ENCODE measurements at regions not wholly inside any gene's neighbourhood (a gene's known extent, or its start where the extent isn't known, plus 50 kb on each side); places are given as distances from the start of the nearest gene placed in this dataset.

DNA sequence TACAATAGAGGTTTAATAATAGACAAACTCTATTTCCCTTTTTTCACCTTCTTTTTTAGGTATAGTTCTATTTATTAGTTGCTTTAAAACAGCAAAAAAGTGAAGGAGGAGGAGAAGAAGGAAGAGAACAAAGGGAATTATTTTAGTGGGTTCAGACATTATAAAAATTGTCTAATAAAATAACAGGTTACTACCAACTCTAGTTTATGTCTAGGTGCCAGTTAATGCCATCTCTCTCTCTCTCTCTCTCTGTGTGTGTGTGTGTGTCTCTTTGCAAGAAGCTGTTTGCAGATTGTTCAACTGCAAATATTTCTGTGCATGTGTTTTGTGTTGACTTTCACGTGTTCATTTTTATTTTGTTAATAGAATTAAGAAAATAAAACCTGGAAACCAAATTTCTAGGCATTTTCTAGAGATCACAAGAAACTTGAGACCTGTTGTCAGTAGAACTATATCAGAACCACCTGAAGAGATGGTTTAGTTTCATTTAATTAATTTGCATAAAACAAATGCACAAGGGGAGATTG, 313.5 kb upstream of the SGK1 start:
- no peak for DNase-seq
- no peak overlapping the region for H3K4me3 Mint-ChIP-seq
- H3K9me3 Mint-ChIP-seq, result no peaks in the 10 kb centered on the region
- peaks cover 28% of the 10 kb centered on the region for H3K4me1 Mint-ChIP-seq (ENCODE audit: low read depth)
- intact Hi-C loops (cut with micrococcal nuclease), result loop anchor here (10.0 kb wide), 1 partner anchor 257 kb away; no protein-coding TSS in a partner anchor
- CTCF ChIA-PET, result interaction anchor here (1.5 kb wide), 1 partner anchor 10 kb away, joined by 5 read pairs; no protein-coding TSS in a partner anchor
- no peaks in the 10 kb centered on the region for H3K36me3 Mint-ChIP-seq
- no peak overlapping the region for H3K27ac Mint-ChIP-seq
- no peaks in the 10 kb centered on the region for H3K27me3 Mint-ChIP-seq
- POLR2A ChIA-PET, result no interaction called here

DNA sequence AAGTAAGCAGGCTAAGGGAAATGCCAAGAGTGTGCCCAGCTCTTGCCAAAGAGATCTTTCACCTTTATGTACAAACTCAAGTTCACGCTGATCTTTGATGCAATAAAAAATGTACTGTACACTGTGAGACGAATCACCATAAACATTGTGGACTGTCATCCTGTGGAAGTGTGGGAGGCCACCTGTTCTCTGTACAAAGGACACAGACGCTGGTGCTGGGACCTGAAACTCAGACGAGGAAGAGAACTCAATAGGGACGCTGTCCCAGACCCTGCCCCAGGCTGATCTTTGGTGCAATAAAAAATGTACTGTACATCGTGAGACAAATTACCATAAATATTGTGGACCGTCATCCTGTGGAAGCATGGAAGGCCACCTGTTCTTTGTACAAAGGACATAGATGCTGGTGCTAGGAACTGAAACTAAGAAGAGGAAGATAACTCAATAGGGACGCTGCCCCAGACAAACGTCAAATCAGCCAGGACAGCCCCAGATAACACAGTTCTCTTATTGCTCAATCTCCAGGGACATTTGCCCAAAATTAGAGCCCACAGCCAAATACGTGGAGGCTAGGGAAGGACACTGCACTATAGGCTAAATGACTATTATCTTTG, 312.7 kb upstream of the SGK1 start:
- Mint-ChIP-seq H3K4me3 (no peak overlapping the region), H3K9me3 (no peaks in the 10 kb centered on the region), H3K27ac (no peak overlapping the region), H3K36me3 (no peaks in the 10 kb centered on the region), H3K27me3 (no peaks in the 10 kb centered on the region), H3K4me1 (ENCODE audit: low read depth) (peaks cover 21% of the 10 kb centered on the region)
- CTCF ChIA-PET, result interaction anchor here (0.8 to 1.5 kb wide), 2 partner anchors 10 kb away, joined by 3 to 5 read pairs; no protein-coding TSS in a partner anchor
- intact Hi-C loops (cut with micrococcal nuclease), result loop anchor here (10.0 kb wide), 1 partner anchor 256 kb away; no protein-coding TSS in a partner anchor
- DNase-seq, result no peak
- POLR2A ChIA-PET, result interaction anchor here (1.0 kb wide), 1 partner anchor 9 kb away, joined by 3 read pairs; no protein-coding TSS in a partner anchor

DNA sequence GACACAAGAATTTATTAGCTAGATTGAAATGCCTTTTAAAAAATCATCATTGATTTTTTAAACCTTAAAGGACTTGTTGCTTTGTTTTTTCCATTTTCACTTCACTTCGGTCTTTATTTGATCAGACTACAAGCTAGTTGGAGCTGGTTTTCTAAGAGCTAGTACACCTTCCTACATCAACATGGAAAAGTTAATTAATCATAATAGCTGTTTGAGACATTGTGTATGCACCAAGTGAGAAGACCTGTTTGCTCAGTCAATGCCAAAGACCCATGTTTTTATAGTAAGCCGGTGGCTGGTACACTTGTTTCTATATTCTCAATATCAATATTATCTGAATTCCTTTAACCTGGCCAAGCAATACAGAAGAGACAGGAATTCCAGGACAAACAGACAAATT, 310.2 kb upstream of the SGK1 start:
- POLR2A ChIA-PET, result no interaction called here
- H3K27ac Mint-ChIP-seq, result no peak overlapping the region
- intact Hi-C loops (cut with micrococcal nuclease), result no loop called here
- H3K36me3 Mint-ChIP-seq, result no peaks in the 10 kb centered on the region
- H3K27me3 Mint-ChIP-seq, result no peaks in the 10 kb centered on the region
- CTCF ChIA-PET, result interaction anchor here (0.6 to 2.3 kb wide), 7 partner anchors 9 to 450 kb away, joined by 3 to 21 read pairs (median 3); no protein-coding TSS in a partner anchor
- H3K4me3 Mint-ChIP-seq, result no peak overlapping the region
- DNase-seq, result no peak
- H3K4me1 Mint-ChIP-seq (ENCODE audit: low read depth), result peaks cover 10% of the 10 kb centered on the region
- H3K9me3 Mint-ChIP-seq, result no peaks in the 10 kb centered on the region

DNA sequence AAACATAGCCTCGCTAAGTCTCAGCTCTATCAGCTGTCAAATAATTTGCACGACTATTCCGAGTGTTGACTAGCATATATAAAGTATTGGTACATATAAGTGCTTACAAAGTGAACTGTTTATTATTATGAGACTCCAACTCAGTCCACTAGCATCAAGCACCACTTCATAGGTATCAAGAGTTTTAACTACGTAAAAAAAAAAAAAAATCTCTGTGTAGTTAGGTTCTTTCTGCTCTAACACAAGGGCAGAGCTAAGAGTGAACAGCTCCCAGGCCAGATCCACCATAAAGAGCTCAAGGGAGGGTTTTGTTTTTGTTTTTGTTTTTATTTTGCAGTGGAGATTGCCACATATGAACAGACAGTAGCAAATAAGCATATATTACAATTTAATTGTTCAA, 309.8 kb upstream of the SGK1 start:
- no peak overlapping the region for H3K4me3 Mint-ChIP-seq
- no peaks in the 10 kb centered on the region for H3K9me3 Mint-ChIP-seq
- ChIA-PET CTCF (interaction anchor here (0.6 to 2.3 kb wide), 5 partner anchors 9 to 450 kb away, joined by 3 to 21 read pairs (median 3); no protein-coding TSS in a partner anchor), POLR2A (no interaction called here)
- H3K36me3 Mint-ChIP-seq, result no peaks in the 10 kb centered on the region
- no peak for DNase-seq
- H3K27ac Mint-ChIP-seq, result no peak overlapping the region
- peaks cover 5% of the 10 kb centered on the region for H3K4me1 Mint-ChIP-seq (ENCODE audit: low read depth)
- intact Hi-C loops (cut with micrococcal nuclease), result no loop called here
- H3K27me3 Mint-ChIP-seq, result no peaks in the 10 kb centered on the region

DNA sequence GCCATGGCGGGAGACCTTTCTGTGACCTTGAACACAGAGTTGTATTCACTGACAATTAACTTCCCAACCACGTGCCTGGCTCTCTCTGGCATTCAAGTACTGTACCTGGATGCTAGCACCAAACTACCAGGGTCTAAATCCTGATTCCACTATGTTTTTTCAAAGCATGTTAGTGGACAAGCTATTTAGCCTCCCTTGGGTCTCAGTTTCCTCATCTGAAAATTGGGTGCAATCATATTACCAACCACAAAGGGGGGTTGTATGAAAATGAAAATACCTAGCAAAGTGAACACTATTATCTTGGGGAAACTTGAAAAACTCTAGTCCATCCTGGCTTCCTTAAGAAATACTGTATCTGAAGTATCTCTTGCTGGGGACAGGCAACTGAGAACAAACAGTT, 308.7 kb upstream of the SGK1 start:
- no peaks in the 10 kb centered on the region for H3K9me3 Mint-ChIP-seq
- H3K36me3 Mint-ChIP-seq, result no peaks in the 10 kb centered on the region
- no peak overlapping the region for H3K4me3 Mint-ChIP-seq

DNA sequence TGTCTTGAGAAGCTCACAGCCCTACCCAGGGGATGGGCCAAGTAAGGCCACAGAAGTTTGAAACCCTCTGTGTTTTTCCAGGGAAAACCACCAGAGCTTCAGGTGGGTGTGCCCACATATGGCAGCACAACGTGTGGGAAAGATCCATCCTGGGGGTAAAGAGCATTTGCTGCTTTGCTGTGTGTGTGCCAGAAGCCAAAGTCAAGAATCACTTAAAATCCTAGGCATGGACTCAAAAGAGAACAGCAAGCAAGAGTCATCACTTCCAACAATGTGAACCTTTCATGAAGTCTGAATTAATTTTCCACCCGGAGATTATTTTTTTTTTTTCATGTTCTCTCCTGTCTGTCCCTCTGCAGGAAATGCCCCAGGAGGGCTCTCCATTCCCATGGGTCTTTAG, 308.2 kb upstream of the SGK1 start:
- Mint-ChIP-seq H3K9me3 (no peaks in the 10 kb centered on the region), H3K27ac (no peak overlapping the region), H3K27me3 (no peaks in the 10 kb centered on the region), H3K4me1 (ENCODE audit: low read depth) (peaks cover 9% of the 10 kb centered on the region), H3K36me3 (no peaks in the 10 kb centered on the region), H3K4me3 (no peak overlapping the region)
- CTCF ChIA-PET, result no interaction called here
- intact Hi-C loops (cut with micrococcal nuclease), result no loop called here
- no peak for DNase-seq
- POLR2A ChIA-PET, result no interaction called here

More for the DNA sequence above, 308.7 kb upstream of the SGK1 start:
- no peak for DNase-seq
- ChIA-PET CTCF (no interaction called here), POLR2A (no interaction called here)
- intact Hi-C loops (cut with micrococcal nuclease), result no loop called here
- H3K27me3 Mint-ChIP-seq, result no peaks in the 10 kb centered on the region
- no peak overlapping the region for H3K27ac Mint-ChIP-seq
- peaks cover 9% of the 10 kb centered on the region for H3K4me1 Mint-ChIP-seq (ENCODE audit: low read depth)

DNA sequence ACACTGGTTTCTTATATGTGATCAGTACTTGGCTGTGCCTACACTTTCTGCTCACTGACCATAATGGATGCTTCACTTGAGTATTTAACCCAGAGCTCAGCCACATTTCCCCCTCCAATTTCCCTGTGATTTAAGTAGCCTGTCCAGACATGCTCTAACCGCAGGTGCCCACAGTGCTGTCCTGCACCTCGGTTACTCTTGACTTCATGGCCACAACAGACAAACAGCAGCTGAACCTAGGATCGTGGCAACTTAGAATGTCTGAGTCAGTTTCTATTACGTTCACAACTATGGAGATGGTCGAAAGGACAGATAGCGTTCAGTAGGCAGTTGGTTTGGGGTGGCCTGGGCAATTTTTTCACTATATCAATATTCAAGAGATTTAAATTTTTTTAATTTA, 306.9 kb upstream of the SGK1 start:
- CTCF ChIA-PET, result interaction anchor here (3.7 kb wide), 1 partner anchor 16 kb away, joined by 16 read pairs; no protein-coding TSS in a partner anchor
- POLR2A ChIA-PET, result no interaction called here
- Mint-ChIP-seq H3K9me3 (no peaks in the 10 kb centered on the region), H3K36me3 (no peaks in the 10 kb centered on the region), H3K27me3 (no peaks in the 10 kb centered on the region), H3K27ac (no peak overlapping the region), H3K4me1 (ENCODE audit: low read depth) (peaks cover 9% of the 10 kb centered on the region), H3K4me3 (no peak overlapping the region)
- intact Hi-C loops (cut with micrococcal nuclease), result no loop called here
- DNase-seq, result no peak

DNA sequence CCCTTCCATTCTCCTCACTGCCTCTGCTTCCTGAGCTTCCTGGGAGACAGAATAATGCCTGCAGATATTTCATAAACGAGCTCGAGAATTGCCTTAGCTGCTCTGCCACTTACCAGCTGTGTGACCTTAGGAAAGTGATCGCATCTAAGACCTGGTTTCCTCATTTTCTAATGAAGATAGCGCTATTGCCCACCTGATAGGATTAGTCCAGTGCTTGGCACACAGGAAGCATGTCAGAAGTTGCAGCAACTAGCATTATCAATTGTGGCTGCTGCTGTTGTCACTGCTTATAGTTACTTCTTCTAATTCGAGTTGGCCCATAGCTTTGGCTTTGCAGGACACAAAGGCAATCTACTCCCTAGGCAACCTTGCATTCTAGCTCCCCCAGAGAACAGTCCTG, 305.5 kb upstream of the SGK1 start:
- Mint-ChIP-seq H3K9me3 (no peaks in the 10 kb centered on the region), H3K4me3 (no peak overlapping the region), H3K27ac (no peak overlapping the region), H3K27me3 (no peaks in the 10 kb centered on the region), H3K36me3 (no peaks in the 10 kb centered on the region), H3K4me1 (ENCODE audit: low read depth) (peaks cover 12% of the 10 kb centered on the region)
- no peak for DNase-seq
- POLR2A ChIA-PET, result no interaction called here
- CTCF ChIA-PET, result interaction anchor here (0.6 to 3.7 kb wide), 4 partner anchors 18 to 467 kb away, joined by 3 to 16 read pairs (median 3); no protein-coding TSS in a partner anchor
- intact Hi-C loops (cut with micrococcal nuclease), result no loop called here

DNA sequence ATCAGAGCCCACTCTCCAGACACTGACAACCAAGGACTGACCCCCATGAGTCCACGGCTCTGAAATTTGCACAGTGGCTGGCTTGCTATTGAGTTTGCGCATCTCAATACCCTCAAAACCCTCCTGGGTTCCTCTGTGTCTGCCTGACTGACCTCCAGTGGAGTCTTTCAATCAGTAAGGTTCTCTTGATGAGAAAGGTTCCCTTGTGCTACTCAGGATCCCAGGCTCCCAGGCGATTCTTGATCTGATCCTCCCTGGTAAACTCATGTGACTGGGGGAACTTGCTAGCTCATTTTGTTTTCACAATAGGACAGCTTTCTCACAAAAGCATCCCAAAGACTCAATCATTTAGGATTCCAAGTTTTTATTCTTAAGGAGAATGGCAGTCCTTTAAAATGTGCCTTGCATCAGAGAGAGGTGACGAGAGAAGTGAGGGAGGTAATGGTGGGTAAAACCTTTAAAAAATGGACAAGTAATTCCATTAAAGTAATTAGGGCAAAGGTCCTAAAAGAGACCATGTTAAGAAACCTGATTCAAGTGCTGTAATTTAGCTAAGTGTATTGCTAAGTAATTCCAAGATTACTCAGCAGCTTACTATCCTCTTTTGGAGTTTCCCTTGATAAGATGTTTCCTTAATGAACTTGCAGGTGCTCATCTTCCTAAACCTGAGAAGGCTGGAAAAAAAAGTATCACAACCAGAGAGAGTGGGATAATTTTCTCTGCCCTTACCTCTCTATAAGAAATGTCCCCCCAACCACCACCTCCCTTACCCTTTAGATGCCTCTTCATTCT, 304.7 kb upstream of the SGK1 start:
- intact Hi-C loops (cut with micrococcal nuclease), result no loop called here
- DNase-seq, result no peak
- Mint-ChIP-seq H3K27me3 (no peaks in the 10 kb centered on the region), H3K4me1 (ENCODE audit: low read depth) (peaks cover 12% of the 10 kb centered on the region), H3K9me3 (no peaks in the 10 kb centered on the region), H3K4me3 (no peak overlapping the region), H3K36me3 (no peaks in the 10 kb centered on the region), H3K27ac (no peak overlapping the region)
- ChIA-PET CTCF (interaction anchor here (0.9 to 3.7 kb wide), 3 partner anchors 19 to 466 kb away, joined by 3 to 16 read pairs (median 3); no protein-coding TSS in a partner anchor), POLR2A (interaction anchor here (1.6 kb wide), 1 partner anchor 8 kb away, joined by 3 read pairs; no protein-coding TSS in a partner anchor)

DNA sequence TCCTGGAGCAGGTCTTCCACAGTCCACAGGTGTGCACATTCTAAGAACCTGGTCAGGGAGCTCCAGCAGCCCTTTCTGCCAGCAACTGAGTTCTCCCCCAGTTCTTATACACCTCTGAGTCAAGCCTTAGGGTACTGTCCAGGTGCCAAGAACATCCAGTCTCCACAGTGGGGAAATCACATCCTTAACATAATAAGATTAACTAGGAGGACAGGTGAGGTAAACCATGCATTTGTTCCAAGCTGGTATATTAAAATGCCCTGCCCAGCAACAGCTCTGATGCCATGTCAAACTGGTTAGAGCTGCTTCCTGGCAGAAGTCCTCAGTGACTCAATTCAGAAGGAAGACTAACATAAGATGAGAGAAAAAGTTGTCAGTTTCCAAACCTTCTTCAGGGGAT, 303.9 kb upstream of the SGK1 start:
- DNase-seq, result no peak

DNA sequence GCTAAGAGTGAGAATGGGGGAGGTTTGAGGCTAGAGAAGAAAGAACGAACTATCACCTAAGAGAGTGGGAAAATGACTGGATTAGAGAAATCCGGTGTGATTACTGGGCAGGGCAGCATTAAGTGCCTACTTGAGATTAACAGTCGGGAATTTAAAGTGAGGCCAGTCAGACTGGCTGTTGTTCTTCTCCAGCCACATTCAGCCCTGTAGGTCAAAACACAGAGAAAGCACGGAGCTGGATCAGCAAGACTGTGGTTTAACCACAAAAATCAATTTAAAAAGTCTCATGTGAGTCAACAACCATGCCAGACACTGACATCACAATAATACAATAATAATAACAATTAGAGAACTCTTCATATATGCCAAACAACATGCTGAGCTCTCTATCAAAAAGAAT, 301.9 kb upstream of the SGK1 start:
- CTCF ChIA-PET, result interaction anchor here (0.6 to 1.9 kb wide), 3 partner anchors 21 to 448 kb away, joined by 3 to 7 read pairs (median 4); no protein-coding TSS in a partner anchor
- Mint-ChIP-seq H3K36me3 (no peaks in the 10 kb centered on the region), H3K27ac (no peak overlapping the region), H3K4me1 (ENCODE audit: low read depth) (peaks cover 12% of the 10 kb centered on the region), H3K4me3 (no peak overlapping the region), H3K9me3 (no peaks in the 10 kb centered on the region), H3K27me3 (no peaks in the 10 kb centered on the region)
- POLR2A ChIA-PET, result interaction anchor here (1.1 kb wide), 1 partner anchor 9 kb away, joined by 3 read pairs; no protein-coding TSS in a partner anchor
- intact Hi-C loops (cut with micrococcal nuclease), result no loop called here
- no peak for DNase-seq

More for the DNA sequence above, 303.9 kb upstream of the SGK1 start:
- H3K27ac Mint-ChIP-seq, result no peak overlapping the region
- H3K4me1 Mint-ChIP-seq (ENCODE audit: low read depth), result peaks cover 12% of the 10 kb centered on the region
- H3K27me3 Mint-ChIP-seq, result no peaks in the 10 kb centered on the region
- no peak overlapping the region for H3K4me3 Mint-ChIP-seq
- no peaks in the 10 kb centered on the region for H3K9me3 Mint-ChIP-seq
- intact Hi-C loops (cut with micrococcal nuclease), result no loop called here
- ChIA-PET POLR2A (interaction anchor here (1.6 kb wide), 1 partner anchor 8 kb away, joined by 3 read pairs; no protein-coding TSS in a partner anchor), CTCF (interaction anchor here (0.9 to 3.7 kb wide), 2 partner anchors 19 to 465 kb away, joined by 3 to 16 read pairs; no protein-coding TSS in a partner anchor)
- H3K36me3 Mint-ChIP-seq, result no peaks in the 10 kb centered on the region

DNA sequence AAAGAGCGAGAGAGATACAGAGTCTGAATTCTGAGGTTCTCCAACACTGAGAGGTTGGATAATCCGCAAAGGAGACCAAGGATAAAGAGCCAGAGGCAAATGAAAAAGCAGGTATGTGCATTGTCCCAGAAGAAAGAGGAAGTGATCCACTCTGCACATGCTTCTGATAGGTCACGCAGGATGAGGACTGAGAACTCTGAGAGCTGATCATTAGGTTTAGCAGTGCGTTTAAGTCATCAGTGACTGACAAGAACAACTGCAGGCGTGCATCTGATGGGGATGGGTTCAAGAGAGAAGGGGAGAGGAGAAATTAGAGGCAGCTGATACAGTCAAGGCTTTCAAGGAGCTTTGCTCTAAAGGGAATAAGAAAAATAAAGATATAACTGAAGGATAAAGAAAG, 301.2 kb upstream of the SGK1 start:
- intact Hi-C loops (cut with micrococcal nuclease), result no loop called here
- no peak for DNase-seq

More for the DNA sequence above, 301.2 kb upstream of the SGK1 start:
- POLR2A ChIA-PET, result no interaction called here
- H3K36me3 Mint-ChIP-seq, result no peaks in the 10 kb centered on the region
- no peaks in the 10 kb centered on the region for H3K27me3 Mint-ChIP-seq
- CTCF ChIA-PET, result interaction anchor here (1.9 kb wide), 1 partner anchor 22 kb away, joined by 7 read pairs; no protein-coding TSS in a partner anchor
- no peak overlapping the region for H3K27ac Mint-ChIP-seq
- H3K4me3 Mint-ChIP-seq, result no peak overlapping the region
- H3K4me1 Mint-ChIP-seq (ENCODE audit: low read depth), result peaks cover 12% of the 10 kb centered on the region
- H3K9me3 Mint-ChIP-seq, result no peaks in the 10 kb centered on the region
